ENCODE measurements at regions not wholly inside any gene's neighbourhood (a gene's known extent, or its start where the extent isn't known, plus 50 kb on each side); places are given as distances from the start of the nearest gene placed in this dataset.

DNA sequence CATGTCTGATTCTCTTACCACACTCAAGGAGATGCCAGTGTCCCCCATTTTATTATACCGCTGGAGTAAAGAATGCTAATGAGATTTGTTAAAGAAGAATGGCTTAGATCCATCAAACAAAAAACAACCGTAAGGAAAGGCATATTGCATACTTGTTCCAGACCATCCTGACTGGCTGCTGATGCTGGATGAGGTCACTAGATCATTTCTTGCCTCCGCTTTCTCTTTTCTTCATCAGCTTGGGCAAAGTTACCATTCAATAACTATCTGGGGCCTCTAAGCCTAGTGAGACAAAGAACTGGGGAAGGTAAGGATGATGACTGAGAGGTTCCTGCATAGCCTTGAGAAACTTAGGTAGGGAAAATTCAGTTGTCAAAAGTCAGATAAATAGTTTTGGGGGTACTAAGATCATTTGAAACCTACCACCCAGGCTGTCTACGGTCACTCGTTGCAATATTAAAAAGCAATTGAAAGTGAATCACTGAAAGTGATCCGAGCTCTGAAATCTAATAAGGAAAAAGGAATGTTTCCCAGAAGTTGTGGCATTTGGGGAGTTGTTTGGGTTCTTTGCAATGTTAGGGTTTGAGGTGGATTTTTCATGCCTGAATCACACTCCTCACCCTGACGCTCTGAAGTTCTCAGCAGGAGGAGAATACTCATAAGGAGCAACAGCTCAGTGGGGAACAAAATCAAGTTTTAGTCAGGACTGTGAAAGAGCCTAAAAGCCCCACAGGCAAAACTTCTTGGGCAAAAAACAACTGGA is 176.8 kb downstream of the HHIPL2 start:
- no peak for TF ChIP-seq CTCF (IDR thresholded peaks at IDR 0.05; ENCODE audit: poor library complexity)
- TF ChIP-seq EZH2phosphoT487 (IDR thresholded peaks at IDR 0.05; ENCODE audit: low read depth, severe bottlenecking, unreplicated experiment) = no peak
- no peak for TF ChIP-seq EZH2 (IDR thresholded peaks at IDR 0.05; ENCODE audit: borderline replicate concordance)

Measured in hepatocyte (in vitro differentiated cells).